ENCODE measurements at regions not wholly inside any gene's neighbourhood (a gene's known extent, or its start where the extent isn't known, plus 50 kb on each side); places are given as distances from the start of the nearest gene placed in this dataset.

- Histone ChIP-seq H3K27me3 (no peaks in the 10 kb centered on the region), H3K9me3 (no peaks in the 10 kb centered on the region), H3K4me1 (no peaks in the 10 kb centered on the region), H3K27ac (no peak overlapping the region), H3K36me3 (no peaks in the 10 kb centered on the region), H3K4me3 (no peak overlapping the region)
- intact Hi-C loops (cut with DNase I; ENCODE audit: low total_unique reads) = no loop called here
- TF ChIP-seq POLR2A (IDR thresholded peaks at IDR 0.05) = no peak
- TF ChIP-seq, protein P1, sequence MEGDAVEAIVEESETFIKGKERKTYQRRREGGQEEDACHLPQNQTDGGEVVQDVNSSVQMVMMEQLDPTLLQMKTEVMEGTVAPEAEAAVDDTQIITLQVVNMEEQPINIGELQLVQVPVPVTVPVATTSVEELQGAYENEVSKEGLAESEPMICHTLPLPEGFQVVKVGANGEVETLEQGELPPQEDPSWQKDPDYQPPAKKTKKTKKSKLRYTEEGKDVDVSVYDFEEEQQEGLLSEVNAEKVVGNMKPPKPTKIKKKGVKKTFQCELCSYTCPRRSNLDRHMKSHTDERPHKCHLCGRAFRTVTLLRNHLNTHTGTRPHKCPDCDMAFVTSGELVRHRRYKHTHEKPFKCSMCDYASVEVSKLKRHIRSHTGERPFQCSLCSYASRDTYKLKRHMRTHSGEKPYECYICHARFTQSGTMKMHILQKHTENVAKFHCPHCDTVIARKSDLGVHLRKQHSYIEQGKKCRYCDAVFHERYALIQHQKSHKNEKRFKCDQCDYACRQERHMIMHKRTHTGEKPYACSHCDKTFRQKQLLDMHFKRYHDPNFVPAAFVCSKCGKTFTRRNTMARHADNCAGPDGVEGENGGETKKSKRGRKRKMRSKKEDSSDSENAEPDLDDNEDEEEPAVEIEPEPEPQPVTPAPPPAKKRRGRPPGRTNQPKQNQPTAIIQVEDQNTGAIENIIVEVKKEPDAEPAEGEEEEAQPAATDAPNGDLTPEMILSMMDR (IDR thresholded peaks at IDR 0.05) = no peak
- no peak for DNase-seq
Observed at GRCh38 chr20:7180256-7181045, 413.0 kb downstream of the BMP2 start.

- Histone ChIP-seq H3K9me3 (no peaks in the 10 kb centered on the region), H3K27ac (no peak overlapping the region), H3K36me3 (no peaks in the 10 kb centered on the region), H3K4me3 (no peak overlapping the region), H3K27me3 (no peaks in the 10 kb centered on the region), H3K4me1 (no peaks in the 10 kb centered on the region)
- DNase-seq = no peak
- intact Hi-C loops (cut with DNase I; ENCODE audit: low total_unique reads) = no loop called here
- TF ChIP-seq POLR2A (IDR thresholded peaks at IDR 0.05) = no peak
- TF ChIP-seq, protein P1 (IDR thresholded peaks at IDR 0.05) = no peak
Observed at GRCh38 chr20:7189231-7189630, 421.7 kb downstream of the BMP2 start.

DNA sequence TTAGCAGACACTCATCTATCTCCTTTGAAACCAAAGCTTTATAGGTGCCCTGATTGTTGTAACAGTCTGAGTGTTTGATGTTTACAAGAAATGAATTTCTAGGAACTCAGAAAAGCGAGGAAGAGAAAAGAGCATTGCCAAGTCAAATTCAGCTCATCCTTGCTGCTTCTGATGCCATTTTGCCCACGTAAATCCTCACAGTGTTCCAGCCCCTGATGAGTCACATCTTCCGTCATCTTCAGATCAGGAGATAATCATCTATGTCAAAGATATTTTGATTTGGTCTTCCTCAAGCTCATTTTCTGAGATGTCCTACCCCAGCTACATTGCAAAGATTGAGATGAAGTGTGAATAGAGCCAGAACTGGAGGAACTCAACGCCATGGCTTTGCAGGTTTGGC, 426.2 kb downstream of the BMP2 start:
- no peaks in the 10 kb centered on the region for H3K9me3 ChIP-seq
- H3K4me1 ChIP-seq = no peaks in the 10 kb centered on the region
- no peak for DNase-seq
- TF ChIP-seq, protein P1 (IDR thresholded peaks at IDR 0.05) = no peak
- TF ChIP-seq POLR2A (IDR thresholded peaks at IDR 0.05) = no peak
- H3K27me3 ChIP-seq = no peaks in the 10 kb centered on the region
- no peak overlapping the region for H3K27ac ChIP-seq
- H3K36me3 ChIP-seq = no peaks in the 10 kb centered on the region
- no peak overlapping the region for H3K4me3 ChIP-seq
- intact Hi-C loops (cut with DNase I; ENCODE audit: low total_unique reads) = no loop called here

GRCh38 chr20:7195704-7196103, 428.2 kb downstream of the BMP2 start:
- H3K27me3 ChIP-seq = no peaks in the 10 kb centered on the region
- TF ChIP-seq, protein P1 (IDR thresholded peaks at IDR 0.05) = no peak
- no peak for TF ChIP-seq POLR2A (IDR thresholded peaks at IDR 0.05)
- H3K4me3 ChIP-seq = no peak overlapping the region
- no peaks in the 10 kb centered on the region for H3K4me1 ChIP-seq
- no peak overlapping the region for H3K27ac ChIP-seq
- DNase-seq = no peak
- H3K9me3 ChIP-seq = no peaks in the 10 kb centered on the region
- intact Hi-C loops (cut with DNase I; ENCODE audit: low total_unique reads) = no loop called here
- H3K36me3 ChIP-seq = no peaks in the 10 kb centered on the region

DNA sequence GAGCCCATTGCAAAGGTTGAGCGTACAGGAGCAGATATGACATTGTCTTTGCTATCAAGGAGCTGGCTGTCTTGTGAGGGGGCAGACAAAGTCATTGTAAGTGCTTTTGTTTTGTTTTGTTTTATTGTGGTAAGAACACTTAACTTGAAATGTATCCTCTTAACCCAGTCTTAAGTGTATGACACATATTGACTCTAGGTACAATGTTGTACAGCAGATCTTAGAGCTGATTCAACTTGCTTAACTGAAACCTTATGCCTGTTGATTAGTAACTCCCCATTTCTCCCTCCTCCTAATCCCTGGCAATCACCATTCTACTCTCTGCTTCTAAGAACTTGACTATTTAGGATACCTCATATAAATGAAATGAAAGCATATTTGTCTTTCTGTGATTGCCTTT, 429.0 kb downstream of the BMP2 start:
- no peak for DNase-seq
- no peaks in the 10 kb centered on the region for H3K9me3 ChIP-seq
- TF ChIP-seq, protein P1 (IDR thresholded peaks at IDR 0.05) = no peak
- TF ChIP-seq POLR2A (IDR thresholded peaks at IDR 0.05) = no peak
- no peaks in the 10 kb centered on the region for H3K36me3 ChIP-seq
- no peaks in the 10 kb centered on the region for H3K27me3 ChIP-seq
- intact Hi-C loops (cut with DNase I; ENCODE audit: low total_unique reads) = no loop called here
- no peak overlapping the region for H3K27ac ChIP-seq
- H3K4me1 ChIP-seq = no peaks in the 10 kb centered on the region
- H3K4me3 ChIP-seq = no peak overlapping the region

Measured in uterus (tissue), 3 donors.